Neural progenitor cell (in vitro differentiated cells): ENCODE measurements at regions not wholly inside any gene's neighbourhood (a gene's known extent, or its start where the extent isn't known, plus 50 kb on each side); places are given as distances from the start of the nearest gene placed in this dataset.

Source experiments
- CTCF ChIP-seq: fragments of 200-600 bp; sonication (generic); IDR thresholded peaks from 2 replicates; pipeline ENCODE4 v1.5.1; 2017; ENCODE audit warnings: antibody characterized with exemption, mild to moderate bottlenecking
- EZH2 ChIP-seq: fragments of 200-600 bp; sonication (generic); IDR thresholded peaks from 2 replicates; pipeline ENCODE4 v1.6.1; 2017; ENCODE audit warnings: antibody characterized with exemption, mild to moderate bottlenecking, moderate library complexity
- EZH2phosphoT487 ChIP-seq: fragments of 200-600 bp; sonication (generic); IDR thresholded peaks from 2 replicates; pipeline ENCODE4 v1.6.1; 2017; ENCODE audit warnings: antibody characterized with exemption

- TF ChIP-seq CTCF = no peak
- no peak for TF ChIP-seq EZH2
- no peak for TF ChIP-seq EZH2phosphoT487
Measured at GRCh38 chr14:98297567-98297966, 974.4 kb downstream of the BCL11B start.
